Nucleus accumbens (tissue), 56 donors: ENCODE measurements at regions not wholly inside any gene's neighbourhood (a gene's known extent, or its start where the extent isn't known, plus 50 kb on each side); places are given as distances from the start of the nearest gene placed in this dataset.
"Not testable (repeated sequence)": the region's sequence is repeated elsewhere in the genome, so short reads cannot be mapped to it uniquely, and the experiment has no call there.

Source experiments
- DNase-seq, 56 donors: peaks; one replicate each; lab custom pipeline; 2025; lab: John Stamatoyannopoulos, UW

- DNase-seq: no peak
These were observed 136.0 kb upstream of the TNRC6C start for GRCh38 chr17:77822302-77823030.

GRCh38 chr17:77824102-77824779 lies 134.3 kb upstream of the TNRC6C start:
- no peak for DNase-seq

DNA sequence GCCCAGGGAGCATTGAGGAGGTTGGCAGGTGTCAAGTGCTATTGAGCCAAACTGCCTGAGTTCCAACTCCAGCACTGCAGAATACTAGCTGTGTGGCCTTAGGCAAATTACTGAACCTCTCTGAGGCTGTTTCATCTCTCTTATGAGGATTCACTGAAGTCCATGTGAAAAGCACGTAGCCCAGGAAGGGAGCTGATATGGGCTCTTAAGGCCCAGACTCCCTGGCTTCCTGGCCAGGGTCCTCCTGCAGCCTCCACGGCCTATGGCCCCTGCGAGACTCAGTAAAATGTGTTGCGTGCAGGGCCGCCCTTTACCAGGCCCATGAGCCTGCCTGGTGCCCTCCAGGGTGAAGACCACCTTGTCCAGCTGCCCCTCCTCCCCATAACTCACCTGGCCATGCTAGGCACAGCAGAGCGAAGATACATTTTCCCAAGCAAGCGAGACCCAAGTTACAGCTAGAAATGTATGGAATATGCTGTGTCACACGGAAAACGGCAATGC lies 133.7 kb upstream of the TNRC6C start:
- no peak for DNase-seq

GRCh38 chr17:77825621-77826020 lies 132.9 kb upstream of the TNRC6C start:
- DNase-seq: peak in 17 of 56 donors; percentile 6 to 77 (median 32)

GRCh38 chr17:77826132-77826873 lies 132.2 kb upstream of the TNRC6C start:
- DNase-seq: no peak

GRCh38 chr17:77827039-77827438 lies 131.5 kb upstream of the TNRC6C start:
- peak in 8 of 56 donors; percentile 18 to 55 (median 30) for DNase-seq

- DNase-seq: no peak
These were observed 131.0 kb upstream of the TNRC6C start for GRCh38 chr17:77827511-77827910.

GRCh38 chr17:77828749-77829539 lies 129.6 kb upstream of the TNRC6C start:
- no peak for DNase-seq

GRCh38 chr17:77829843-77830799 lies 128.4 kb upstream of the TNRC6C start:
- DNase-seq: peak in 28 of 56 donors; percentile 10 to 77 (median 28)

DNA sequence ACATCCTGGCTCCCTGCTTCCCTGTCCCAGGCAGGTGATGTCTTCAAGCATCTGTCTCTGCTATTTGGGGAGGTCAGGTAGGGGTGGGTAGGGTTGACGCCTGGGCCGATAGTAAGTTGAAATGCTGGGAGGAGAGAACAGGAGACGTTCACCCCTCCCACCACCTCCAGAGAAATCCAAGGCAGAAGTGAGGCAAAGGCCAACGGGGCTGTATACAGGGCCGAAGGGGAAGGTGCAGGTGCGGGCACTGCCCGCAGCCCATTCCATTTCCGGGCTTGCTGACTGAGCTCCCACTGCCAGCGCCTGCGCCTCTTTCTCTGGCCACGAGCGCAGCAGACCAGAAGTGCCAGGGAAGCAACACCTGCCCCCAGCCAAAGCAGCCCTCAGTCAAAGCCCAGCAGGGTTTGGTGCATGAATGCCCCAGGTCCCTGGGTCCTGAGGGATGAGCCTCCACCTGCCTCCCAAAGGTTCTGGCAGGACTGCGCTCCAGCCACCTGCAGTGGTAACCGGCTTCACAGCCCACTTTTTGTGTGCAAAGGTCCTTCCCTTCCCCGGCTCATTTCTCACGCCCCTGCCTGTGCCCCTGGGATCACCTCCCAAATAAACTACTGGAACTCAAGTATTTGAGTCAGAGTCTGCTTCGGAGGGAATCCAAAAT lies 127.6 kb upstream of the TNRC6C start:
- no peak for DNase-seq

DNA sequence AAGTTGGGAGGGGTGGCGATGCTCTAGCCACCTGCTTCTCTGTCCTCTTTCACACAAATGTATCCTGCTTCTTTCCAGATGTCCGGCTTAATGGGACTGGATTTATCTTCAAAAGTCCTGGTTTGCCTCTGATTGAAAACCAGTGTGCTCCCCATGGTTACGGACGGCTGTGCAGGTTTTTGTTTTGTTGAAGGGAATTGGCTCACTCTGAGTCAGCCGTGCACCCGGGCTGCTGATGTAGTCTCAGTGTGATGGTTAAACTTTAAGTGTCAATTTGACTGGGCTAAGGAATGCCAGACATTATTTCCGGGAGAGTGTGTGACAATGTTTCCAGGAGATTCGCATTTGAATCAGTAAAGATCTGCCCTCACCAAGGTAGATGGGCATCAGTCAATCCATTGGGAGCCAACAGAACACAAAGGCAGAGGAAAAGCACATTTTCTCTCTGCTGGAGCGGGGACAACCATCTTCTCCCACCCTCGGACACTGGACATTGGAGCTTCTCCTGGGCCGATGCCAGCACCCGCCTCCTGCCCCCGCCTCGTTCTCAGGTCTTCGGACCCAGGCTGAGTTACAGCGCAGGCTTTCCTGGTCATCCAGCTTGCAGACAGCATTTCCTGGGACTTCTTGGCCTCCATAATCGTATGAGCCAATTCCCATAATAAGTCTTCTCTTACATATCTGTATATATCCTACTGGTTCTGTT lies 126.9 kb upstream of the TNRC6C start:
- DNase-seq: peak in 1 of 56 donors; percentile 27

DNA sequence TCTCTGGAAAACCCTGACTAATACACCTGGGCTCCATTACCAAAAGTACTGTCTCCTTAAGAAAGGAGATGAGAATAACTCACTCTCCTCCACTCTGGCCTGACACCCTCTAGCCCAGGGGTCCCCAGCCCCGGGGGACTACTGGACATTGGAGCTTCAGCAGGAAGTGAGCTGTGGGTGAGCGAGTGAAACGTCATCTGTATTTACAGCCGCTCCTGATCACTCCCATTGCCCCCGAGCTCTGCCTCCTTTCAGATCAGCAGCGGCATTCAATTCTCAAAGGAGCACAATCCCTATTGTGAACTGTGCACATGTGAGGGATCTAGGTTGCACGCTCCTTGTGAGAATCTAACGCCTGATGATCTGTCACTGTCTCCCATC lies 126.3 kb upstream of the TNRC6C start:
- no peak for DNase-seq

DNA sequence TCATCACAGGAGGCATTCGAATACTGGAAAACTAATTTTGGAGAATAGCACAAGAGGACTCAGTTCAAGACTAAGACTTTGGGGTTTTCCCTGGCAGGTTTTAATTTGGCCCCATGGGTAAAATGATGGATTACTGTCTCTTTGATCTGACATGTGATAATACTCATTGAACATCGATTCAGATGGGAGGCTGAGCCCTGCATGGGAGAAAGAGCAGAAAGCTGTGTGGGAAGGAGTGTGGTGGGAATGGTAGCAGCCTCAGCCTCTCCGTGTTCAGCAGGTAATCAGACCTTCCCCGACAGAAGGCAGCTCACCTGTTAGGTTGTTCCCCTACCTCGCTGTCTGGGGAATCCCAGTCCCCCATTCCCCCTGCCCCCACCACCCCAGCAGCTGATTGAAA lies 124.7 kb upstream of the TNRC6C start:
- no peak for DNase-seq

DNA sequence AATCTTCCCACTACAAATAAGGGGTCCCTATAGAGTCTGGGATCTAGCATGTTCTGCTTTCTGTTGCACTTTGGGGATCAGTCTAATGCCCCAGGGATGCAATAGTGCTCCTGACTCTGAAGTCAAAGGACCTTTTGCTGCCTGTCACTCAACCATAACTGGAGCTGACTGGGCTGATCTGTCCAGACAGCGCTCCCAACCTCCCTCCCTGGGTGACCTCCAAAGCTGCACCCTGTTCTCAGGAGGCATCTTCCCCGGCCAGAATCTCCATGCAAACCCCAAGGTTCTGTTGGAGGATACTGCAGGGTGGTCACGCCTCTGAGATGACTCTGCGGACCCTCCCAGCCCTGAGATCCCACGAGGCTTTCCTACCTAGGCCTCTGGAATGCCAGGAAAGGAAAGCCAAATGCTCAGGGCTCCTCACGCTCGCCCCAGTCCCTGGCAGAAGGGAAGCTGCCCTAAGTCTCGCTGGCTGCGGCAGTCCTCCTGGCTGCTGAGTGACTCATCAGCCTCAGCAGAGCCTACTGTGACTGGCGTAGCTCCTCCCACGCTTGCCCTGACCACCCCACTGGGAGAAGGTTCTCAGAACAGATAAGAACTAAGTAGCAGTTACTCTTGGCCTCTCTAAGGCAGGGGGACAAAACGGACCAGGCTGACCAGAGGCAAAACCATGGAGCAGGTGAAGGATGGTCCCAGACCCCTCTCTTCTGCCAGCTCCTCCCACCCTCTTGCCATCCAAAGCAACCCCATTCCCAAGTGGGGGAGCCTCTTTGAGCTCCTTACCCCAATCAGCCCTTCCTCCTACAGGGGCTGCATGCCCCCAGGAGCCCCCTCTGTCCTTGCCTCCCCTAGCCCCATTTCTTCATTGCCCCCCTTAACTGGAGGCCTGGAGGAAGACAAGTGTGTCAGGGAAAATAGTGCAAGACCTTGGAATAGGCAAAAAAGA lies 124.1 kb upstream of the TNRC6C start:
- DNase-seq: no peak

DNA sequence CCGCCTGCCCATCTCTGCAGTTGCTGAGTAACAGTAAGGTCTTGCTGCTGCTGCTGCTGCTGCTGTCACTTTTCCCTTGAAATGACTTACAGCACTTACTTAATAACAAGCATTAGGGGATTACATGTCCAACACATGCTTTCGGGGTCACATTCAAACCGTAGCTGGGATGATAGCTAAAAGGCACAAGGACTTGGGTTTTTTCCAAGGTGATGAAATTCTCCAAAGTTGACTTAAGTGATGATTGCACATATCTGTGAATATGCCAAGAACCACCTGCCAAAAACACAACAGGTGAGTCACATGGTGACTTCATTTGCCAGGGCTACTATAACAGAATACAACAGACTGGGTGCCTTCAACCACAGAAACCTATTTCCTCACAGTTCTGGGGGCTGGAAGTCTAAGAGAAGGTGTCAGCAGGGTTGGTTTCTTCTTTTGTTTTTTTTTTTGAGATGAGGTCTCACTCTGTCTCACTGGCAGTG lies 121.9 kb upstream of the TNRC6C start:
- DNase-seq: no peak

- DNase-seq: not testable (repeated sequence)
These were observed 121.4 kb upstream of the TNRC6C start for GRCh38 chr17:77837072-77837471.

DNA sequence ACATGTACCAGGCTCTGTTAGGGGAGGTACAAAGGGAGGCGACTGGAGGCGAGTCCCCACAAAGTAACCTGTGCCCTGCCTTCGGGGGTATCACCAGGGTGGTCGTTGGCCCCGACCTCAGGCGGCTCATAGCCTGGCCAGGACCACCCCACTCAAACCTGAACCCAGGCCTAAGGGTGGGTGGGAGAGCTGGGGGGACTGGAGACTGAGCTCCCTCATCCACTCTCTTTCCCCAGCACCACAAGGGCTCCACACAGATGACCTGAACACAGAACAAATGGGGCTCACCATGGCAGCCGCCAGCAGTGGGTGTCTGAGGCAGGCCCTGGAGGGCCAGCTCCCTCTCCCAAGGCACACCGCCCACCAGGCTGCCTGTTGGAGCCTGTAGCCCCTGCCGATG lies 120.6 kb upstream of the TNRC6C start:
- DNase-seq: no peak
